ENCODE measurements at regions not wholly inside any gene's neighbourhood (a gene's known extent, or its start where the extent isn't known, plus 50 kb on each side); places are given as distances from the start of the nearest gene placed in this dataset.

- Histone ChIP-seq H3K27me3 (ENCODE audit: insufficient read depth, low read length, poor library complexity) (no peaks in the 10 kb centered on the region), H3K36me3 (ENCODE audit: insufficient read depth, low read length) (no peaks in the 10 kb centered on the region), H3K4me1 (ENCODE audit: insufficient read depth, low read length) (no peaks in the 10 kb centered on the region), H3K9me3 (ENCODE audit: insufficient read depth, low read length, severe bottlenecking) (no peaks in the 10 kb centered on the region), H3K79me2 (ENCODE audit: insufficient read depth, low read length) (no peaks in the 10 kb centered on the region), H3K4me3 (ENCODE audit: low read depth in 1 of 2, low read length in 2 of 2) (no peak overlapping the region), H3K9ac (ENCODE audit: low read depth, low read length) (no peak overlapping the region), H4K20me1 (ENCODE audit: insufficient read depth, low read length) (no peaks in the 10 kb centered on the region), H2AFZ (ENCODE audit: low read depth, low read length) (no peak overlapping the region), H3K27ac (ENCODE audit: low read length) (no peak overlapping the region), H3K4me2 (ENCODE audit: insufficient read depth, low read length) (no peak overlapping the region)
- TF ChIP-seq CTCF (IDR thresholded peaks at IDR 0.05; ENCODE audit: borderline replicate concordance, extremely low read depth, low read length, poor library complexity, severe bottlenecking) (no peak), EZH2 (IDR thresholded peaks at IDR 0.05; ENCODE audit: borderline replicate concordance, low read depth, low read length, severe bottlenecking) (no peak)
- DNase-seq (no peak), ATAC-seq (ENCODE audit: insufficient read depth, low read depth) (no peak)
These were observed 367.2 kb downstream of the SMOC2 start for GRCh38 chr6:168808232-168808631.

- H3K9ac ChIP-seq (ENCODE audit: low read depth, low read length), result no peak overlapping the region
- no peak overlapping the region for H3K4me3 ChIP-seq (ENCODE audit: low read depth in 1 of 2, low read length in 2 of 2)
- TF ChIP-seq CTCF (IDR thresholded peaks at IDR 0.05; ENCODE audit: borderline replicate concordance, extremely low read depth, low read length, poor library complexity, severe bottlenecking) (no peak), EZH2 (IDR thresholded peaks at IDR 0.05; ENCODE audit: borderline replicate concordance, low read depth, low read length, severe bottlenecking) (no peak)
- H4K20me1 ChIP-seq (ENCODE audit: insufficient read depth, low read length), result no peaks in the 10 kb centered on the region
- H2AFZ ChIP-seq (ENCODE audit: low read depth, low read length), result no peak overlapping the region
- no peaks in the 10 kb centered on the region for H3K27me3 ChIP-seq (ENCODE audit: insufficient read depth, low read length, poor library complexity)
- H3K36me3 ChIP-seq (ENCODE audit: insufficient read depth, low read length), result no peaks in the 10 kb centered on the region
- no peaks in the 10 kb centered on the region for H3K79me2 ChIP-seq (ENCODE audit: insufficient read depth, low read length)
- H3K27ac ChIP-seq (ENCODE audit: low read length), result no peak overlapping the region
- no peak for ATAC-seq (ENCODE audit: insufficient read depth, low read depth)
- DNase-seq, result no peak
- no peaks in the 10 kb centered on the region for H3K4me1 ChIP-seq (ENCODE audit: insufficient read depth, low read length)
- no peaks in the 10 kb centered on the region for H3K9me3 ChIP-seq (ENCODE audit: insufficient read depth, low read length, severe bottlenecking)
- H3K4me2 ChIP-seq (ENCODE audit: insufficient read depth, low read length), result no peak overlapping the region
These were observed 363.3 kb downstream of the SMOC2 start for GRCh38 chr6:168804331-168804730.

GRCh38 chr6:168803874-168804273 is 362.9 kb downstream of the SMOC2 start:
- H3K9ac ChIP-seq (ENCODE audit: low read depth, low read length), result no peak overlapping the region
- no peaks in the 10 kb centered on the region for H3K9me3 ChIP-seq (ENCODE audit: insufficient read depth, low read length, severe bottlenecking)
- H3K79me2 ChIP-seq (ENCODE audit: insufficient read depth, low read length), result no peaks in the 10 kb centered on the region
- DNase-seq, result no peak
- no peaks in the 10 kb centered on the region for H3K4me1 ChIP-seq (ENCODE audit: insufficient read depth, low read length)
- H3K4me2 ChIP-seq (ENCODE audit: insufficient read depth, low read length), result no peak overlapping the region
- TF ChIP-seq CTCF (IDR thresholded peaks at IDR 0.05; ENCODE audit: borderline replicate concordance, extremely low read depth, low read length, poor library complexity, severe bottlenecking) (no peak), EZH2 (IDR thresholded peaks at IDR 0.05; ENCODE audit: borderline replicate concordance, low read depth, low read length, severe bottlenecking) (no peak)
- no peak overlapping the region for H2AFZ ChIP-seq (ENCODE audit: low read depth, low read length)
- no peaks in the 10 kb centered on the region for H4K20me1 ChIP-seq (ENCODE audit: insufficient read depth, low read length)
- ATAC-seq (ENCODE audit: insufficient read depth, low read depth), result no peak
- no peaks in the 10 kb centered on the region for H3K36me3 ChIP-seq (ENCODE audit: insufficient read depth, low read length)
- no peak overlapping the region for H3K4me3 ChIP-seq (ENCODE audit: low read depth in 1 of 2, low read length in 2 of 2)
- H3K27ac ChIP-seq (ENCODE audit: low read length), result no peak overlapping the region
- no peaks in the 10 kb centered on the region for H3K27me3 ChIP-seq (ENCODE audit: insufficient read depth, low read length, poor library complexity)

GRCh38 chr6:168799067-168799466 is 358.1 kb downstream of the SMOC2 start:
- no peak overlapping the region for H3K9ac ChIP-seq (ENCODE audit: low read depth, low read length)
- no peak for DNase-seq

More at GRCh38 chr6:168799067-168799466, 358.1 kb downstream of the SMOC2 start:
- Histone ChIP-seq H3K4me2 (ENCODE audit: insufficient read depth, low read length) (no peak overlapping the region), H3K4me3 (ENCODE audit: low read depth in 1 of 2, low read length in 2 of 2) (no peak overlapping the region), H3K4me1 (ENCODE audit: insufficient read depth, low read length) (no peaks in the 10 kb centered on the region), H3K27me3 (ENCODE audit: insufficient read depth, low read length, poor library complexity) (no peaks in the 10 kb centered on the region), H4K20me1 (ENCODE audit: insufficient read depth, low read length) (no peaks in the 10 kb centered on the region), H2AFZ (ENCODE audit: low read depth, low read length) (no peak overlapping the region), H3K27ac (ENCODE audit: low read length) (no peak overlapping the region), H3K36me3 (ENCODE audit: insufficient read depth, low read length) (no peaks in the 10 kb centered on the region), H3K9me3 (ENCODE audit: insufficient read depth, low read length, severe bottlenecking) (no peaks in the 10 kb centered on the region), H3K79me2 (ENCODE audit: insufficient read depth, low read length) (no peaks in the 10 kb centered on the region)
- no peak for TF ChIP-seq CTCF (IDR thresholded peaks at IDR 0.05; ENCODE audit: borderline replicate concordance, extremely low read depth, low read length, poor library complexity, severe bottlenecking)
- no peak for TF ChIP-seq EZH2 (IDR thresholded peaks at IDR 0.05; ENCODE audit: borderline replicate concordance, low read depth, low read length, severe bottlenecking)
- no peak for ATAC-seq (ENCODE audit: insufficient read depth, low read depth)
